ENCODE measurements at regions not wholly inside any gene's neighbourhood (a gene's known extent, or its start where the extent isn't known, plus 50 kb on each side); places are given as distances from the start of the nearest gene placed in this dataset.

DNA sequence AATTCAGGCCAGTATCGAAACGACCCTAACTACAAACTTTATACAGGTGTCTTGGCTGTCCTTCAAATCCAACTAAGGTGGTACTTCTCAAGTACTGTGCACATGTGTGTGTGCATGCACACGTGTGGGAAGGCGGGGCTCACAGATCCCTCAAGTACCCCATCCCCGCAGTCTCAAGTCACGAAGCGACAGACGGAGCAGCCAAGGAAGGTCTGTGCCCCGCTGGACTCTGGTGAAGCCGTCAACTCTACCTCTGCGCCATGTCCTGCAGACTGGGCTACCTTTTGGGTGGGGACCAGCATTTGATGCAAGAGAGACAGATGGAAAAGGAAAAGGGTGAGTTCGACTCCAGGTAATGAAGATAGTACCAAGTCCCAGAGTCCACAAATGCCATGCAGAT, 169.0 kb downstream of the CRYBB2 start:
- Histone ChIP-seq H3K9me1 (ENCODE audit: insufficient read depth, low read length) (peaks cover 15% of the 10 kb centered on the region; the same call in 1 of the 2 replicates), H2BK20ac (ENCODE audit: low read depth, low read length) (no peak overlapping the region), H3K4me2 (ENCODE audit: low read depth, low read length) (no peak overlapping the region), H3K27ac (ENCODE audit: insufficient read depth, low read length) (no peak overlapping the region), H2BK5ac (ENCODE audit: low read depth, low read length, poor library complexity, severe bottlenecking) (no peak overlapping the region), H3K27me3 (ENCODE audit: control insufficient read depth, insufficient read depth, low read length) (no peaks in the 10 kb centered on the region), H4K20me1 (ENCODE audit: insufficient read depth, low read length) (peaks cover 92% of the 10 kb centered on the region), H3K9ac (ENCODE audit: low read depth, low read length) (no peak overlapping the region), H3K18ac (ENCODE audit: low read depth, low read length) (no peak overlapping the region), H3K23ac (ENCODE audit: low read depth, low read length) (no peak overlapping the region), H3K36me3 (ENCODE audit: control insufficient read depth, insufficient read depth, low read length) (no peaks in the 10 kb centered on the region), H3K14ac (replicated peaks; ENCODE audit: low read depth, low read length) (no peak overlapping the region), H2AK9ac (replicated peaks; ENCODE audit: low read depth, low read length, poor library complexity) (peak overlapping the region; percentile 20), H4K91ac (ENCODE audit: insufficient read depth, low read depth, low read length) (no peak overlapping the region), H4K5ac (ENCODE audit: low read depth, low read length) (no peak overlapping the region), H3K79me1 (ENCODE audit: low read depth in 1 of 2, low read length in 2 of 2) (peaks cover 42 to 78% of the 10 kb centered on the region in 2 experiments), H2AFZ (replicated peaks; ENCODE audit: low read length, poor library complexity) (peak overlapping the region; percentile 5), H3K4ac (ENCODE audit: low read depth, low read length) (no peak overlapping the region), H2BK120ac (ENCODE audit: low read depth, low read length) (no peak overlapping the region), H3K56ac (ENCODE audit: extremely low read depth, insufficient read depth, low read length) (no peak overlapping the region), H2BK15ac (ENCODE audit: low read depth, low read length) (no peak overlapping the region), H3K9me3 (ENCODE audit: control insufficient read depth, insufficient read depth, low read length) (no peaks in the 10 kb centered on the region), H3K4me1 (ENCODE audit: control insufficient read depth, insufficient read depth, low read length) (no peaks in the 10 kb centered on the region), H2AK5ac (ENCODE audit: low read depth, low read length) (no peak overlapping the region), H3K4me3 (ENCODE audit: insufficient read depth, low read depth, low read length) (no peak overlapping the region), H4K8ac (ENCODE audit: low read depth in 2 of 2, low read length in 2 of 2) (no peak overlapping the region)
- WGBS, 2 experiments (ENCODE audit: extremely low coverage in 2 of 2, insufficient read length in 1 of 2), result 96% methylated on average over 3 of the region's 12 CpGs; no CpG with 5 or more reads in 1 of the 2 experiments
- in situ Hi-C loops (cut with MboI; ENCODE audit: low sequenced_read_pairs) (no loop called here), intact Hi-C loops (cut with micrococcal nuclease) (no loop called here), dilution Hi-C loops (cut with HindIII; ENCODE audit: low sequenced_read_pairs, unreplicated experiment) (no loop called here)
- no peak for DNase-seq
- no TSS peak for BruUV-seq (replicated peaks)
- POLR2A ChIA-PET (ENCODE audit: unreplicated experiment), result no interaction called here
- CTCF ChIA-PET, result interaction anchor here (0.6 kb wide), 1 partner anchor 60 kb away, joined by 3 read pairs; no protein-coding TSS in a partner anchor
- TF ChIP-seq POLR2A (IDR thresholded peaks at IDR 0.05; ENCODE audit: low read depth, low read length) (no peak), MAZ (IDR thresholded peaks at IDR 0.05; ENCODE audit: borderline replicate concordance, low read depth, low read length) (no peak), MAFK (IDR thresholded peaks at IDR 0.05; ENCODE audit: low read depth, low read length) (no peak), CHD1 (IDR thresholded peaks at IDR 0.05; ENCODE audit: low read depth, low read length) (no peak), NFE2L2 (IDR thresholded peaks at IDR 0.05; ENCODE audit: low read depth, low read length) (no peak), RCOR1 (IDR thresholded peaks at IDR 0.05; ENCODE audit: insufficient replicate concordance, low read length) (no peak), MXI1 (IDR thresholded peaks at IDR 0.05; ENCODE audit: borderline replicate concordance, low read depth, low read length) (no peak), SMC3 (IDR thresholded peaks at IDR 0.05; ENCODE audit: low read depth, low read length) (no peak)
- TF ChIP-seq, protein P1, sequence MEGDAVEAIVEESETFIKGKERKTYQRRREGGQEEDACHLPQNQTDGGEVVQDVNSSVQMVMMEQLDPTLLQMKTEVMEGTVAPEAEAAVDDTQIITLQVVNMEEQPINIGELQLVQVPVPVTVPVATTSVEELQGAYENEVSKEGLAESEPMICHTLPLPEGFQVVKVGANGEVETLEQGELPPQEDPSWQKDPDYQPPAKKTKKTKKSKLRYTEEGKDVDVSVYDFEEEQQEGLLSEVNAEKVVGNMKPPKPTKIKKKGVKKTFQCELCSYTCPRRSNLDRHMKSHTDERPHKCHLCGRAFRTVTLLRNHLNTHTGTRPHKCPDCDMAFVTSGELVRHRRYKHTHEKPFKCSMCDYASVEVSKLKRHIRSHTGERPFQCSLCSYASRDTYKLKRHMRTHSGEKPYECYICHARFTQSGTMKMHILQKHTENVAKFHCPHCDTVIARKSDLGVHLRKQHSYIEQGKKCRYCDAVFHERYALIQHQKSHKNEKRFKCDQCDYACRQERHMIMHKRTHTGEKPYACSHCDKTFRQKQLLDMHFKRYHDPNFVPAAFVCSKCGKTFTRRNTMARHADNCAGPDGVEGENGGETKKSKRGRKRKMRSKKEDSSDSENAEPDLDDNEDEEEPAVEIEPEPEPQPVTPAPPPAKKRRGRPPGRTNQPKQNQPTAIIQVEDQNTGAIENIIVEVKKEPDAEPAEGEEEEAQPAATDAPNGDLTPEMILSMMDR (conservative IDR thresholded peaks at IDR 0.05; ENCODE audit: low read depth, low read length), result no peak
- TF ChIP-seq, protein P2, sequence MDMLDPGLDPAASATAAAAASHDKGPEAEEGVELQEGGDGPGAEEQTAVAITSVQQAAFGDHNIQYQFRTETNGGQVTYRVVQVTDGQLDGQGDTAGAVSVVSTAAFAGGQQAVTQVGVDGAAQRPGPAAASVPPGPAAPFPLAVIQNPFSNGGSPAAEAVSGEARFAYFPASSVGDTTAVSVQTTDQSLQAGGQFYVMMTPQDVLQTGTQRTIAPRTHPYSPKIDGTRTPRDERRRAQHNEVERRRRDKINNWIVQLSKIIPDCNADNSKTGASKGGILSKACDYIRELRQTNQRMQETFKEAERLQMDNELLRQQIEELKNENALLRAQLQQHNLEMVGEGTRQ (IDR thresholded peaks at IDR 0.05; ENCODE audit: low read depth, low read length), result no peak
- TF ChIP-seq, protein P3, sequence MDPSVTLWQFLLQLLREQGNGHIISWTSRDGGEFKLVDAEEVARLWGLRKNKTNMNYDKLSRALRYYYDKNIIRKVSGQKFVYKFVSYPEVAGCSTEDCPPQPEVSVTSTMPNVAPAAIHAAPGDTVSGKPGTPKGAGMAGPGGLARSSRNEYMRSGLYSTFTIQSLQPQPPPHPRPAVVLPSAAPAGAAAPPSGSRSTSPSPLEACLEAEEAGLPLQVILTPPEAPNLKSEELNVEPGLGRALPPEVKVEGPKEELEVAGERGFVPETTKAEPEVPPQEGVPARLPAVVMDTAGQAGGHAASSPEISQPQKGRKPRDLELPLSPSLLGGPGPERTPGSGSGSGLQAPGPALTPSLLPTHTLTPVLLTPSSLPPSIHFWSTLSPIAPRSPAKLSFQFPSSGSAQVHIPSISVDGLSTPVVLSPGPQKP (IDR thresholded peaks at IDR 0.05; ENCODE audit: borderline replicate concordance, low read depth, low read length), result no peak
- no peak for ATAC-seq (ENCODE audit: low read depth)

All from IMR-90 (cell line).